ENCODE measurements at regions not wholly inside any gene's neighbourhood (a gene's known extent, or its start where the extent isn't known, plus 50 kb on each side); places are given as distances from the start of the nearest gene placed in this dataset.
A peak's percentile ranks its signal among the peaks of the same experiment; 100 is the strongest.

DNA sequence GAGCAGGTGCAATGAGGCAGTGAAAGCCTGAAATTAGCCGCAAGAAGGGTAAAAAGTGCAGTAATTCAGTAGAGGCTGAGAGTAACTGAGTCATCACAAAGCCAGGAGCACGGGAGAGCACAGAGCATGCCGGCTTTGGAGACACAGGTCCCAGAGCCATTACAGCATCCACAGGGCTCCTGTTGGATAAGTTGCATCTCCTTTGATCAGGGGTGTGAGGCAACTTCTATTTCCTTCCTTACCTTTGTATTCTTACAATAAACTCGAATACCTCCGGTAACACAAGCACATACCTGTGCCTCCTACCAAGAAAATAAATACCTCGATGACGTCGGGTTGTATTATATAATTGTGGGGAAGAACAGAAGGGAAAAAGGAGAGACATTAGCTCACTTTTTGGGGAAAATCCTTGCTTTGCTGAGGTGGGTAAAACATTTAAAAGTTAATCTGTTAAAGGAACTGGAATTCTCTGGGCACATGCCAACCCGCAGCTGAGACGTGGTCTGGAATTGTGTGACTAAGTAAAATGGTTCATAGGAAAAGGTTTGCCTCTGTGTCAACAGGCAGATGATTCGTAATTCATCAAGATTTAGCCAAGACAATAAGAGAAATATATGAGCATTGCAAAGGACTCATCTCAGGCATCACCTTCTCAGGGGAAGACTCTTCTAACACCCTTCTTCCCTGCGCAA, 360.7 kb upstream of the ZFP64 start:
- H3K9me3 ChIP-seq (ENCODE audit: low read depth), result no peaks in the 10 kb centered on the region
- no peaks in the 10 kb centered on the region for H3K27me3 ChIP-seq
- DNase-seq (ENCODE audit: low read depth in 1 of 2, low spot score in 1 of 2), result peak in 1 of 2 donors; percentile 16
- H3K4me1 ChIP-seq (ENCODE audit: low read depth), result no peaks in the 10 kb centered on the region
- no peak overlapping the region for H3K4me3 ChIP-seq
- no peak overlapping the region for H3K27ac ChIP-seq
- TF ChIP-seq CTCF (IDR thresholded peaks at IDR 0.05; ENCODE audit: low read depth, low read length), result no peak
- H3K36me3 ChIP-seq, result no peaks in the 10 kb centered on the region

- Histone ChIP-seq H3K9me3 (ENCODE audit: low read depth) (no peaks in the 10 kb centered on the region), H3K27ac (no peak overlapping the region), H3K4me1 (ENCODE audit: low read depth) (no peaks in the 10 kb centered on the region), H3K36me3 (no peaks in the 10 kb centered on the region), H3K4me3 (no peak overlapping the region), H3K27me3 (no peaks in the 10 kb centered on the region)
- no peak for DNase-seq (ENCODE audit: low read depth in 1 of 2, low spot score in 1 of 2)
- TF ChIP-seq CTCF (IDR thresholded peaks at IDR 0.05; ENCODE audit: low read depth, low read length), result no peak
These were observed 350.6 kb upstream of the ZFP64 start for GRCh38 chr20:52542131-52542530.

GRCh38 chr20:52540509-52540908, 348.9 kb upstream of the ZFP64 start:
- Histone ChIP-seq H3K27me3 (no peaks in the 10 kb centered on the region), H3K4me3 (no peak overlapping the region), H3K4me1 (ENCODE audit: low read depth) (no peaks in the 10 kb centered on the region), H3K9me3 (ENCODE audit: low read depth) (no peaks in the 10 kb centered on the region), H3K36me3 (no peaks in the 10 kb centered on the region), H3K27ac (no peak overlapping the region)
- DNase-seq (ENCODE audit: low read depth in 1 of 2, low spot score in 1 of 2), result no peak
- no peak for TF ChIP-seq CTCF (IDR thresholded peaks at IDR 0.05; ENCODE audit: low read depth, low read length)

DNA sequence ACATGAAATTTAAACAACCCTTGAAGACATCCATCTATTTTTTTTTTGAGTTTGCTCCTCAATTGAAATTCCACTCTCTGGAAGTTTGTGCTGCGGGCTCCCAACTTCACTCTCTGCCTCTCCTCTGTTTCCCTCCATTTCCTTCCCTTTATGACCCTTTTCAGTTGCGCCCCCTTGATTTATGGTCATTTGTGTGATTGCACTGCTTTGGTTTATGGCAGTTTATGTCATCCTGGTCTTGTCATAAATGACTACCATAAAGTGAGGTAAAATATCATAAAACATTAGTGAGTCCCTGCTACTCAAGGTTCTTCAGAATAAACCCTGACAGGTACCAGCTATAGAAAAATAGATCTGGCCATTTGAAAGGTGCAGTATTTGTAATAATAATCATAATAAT, 348.3 kb upstream of the ZFP64 start:
- no peak for TF ChIP-seq CTCF (IDR thresholded peaks at IDR 0.05; ENCODE audit: low read depth, low read length)

DNA sequence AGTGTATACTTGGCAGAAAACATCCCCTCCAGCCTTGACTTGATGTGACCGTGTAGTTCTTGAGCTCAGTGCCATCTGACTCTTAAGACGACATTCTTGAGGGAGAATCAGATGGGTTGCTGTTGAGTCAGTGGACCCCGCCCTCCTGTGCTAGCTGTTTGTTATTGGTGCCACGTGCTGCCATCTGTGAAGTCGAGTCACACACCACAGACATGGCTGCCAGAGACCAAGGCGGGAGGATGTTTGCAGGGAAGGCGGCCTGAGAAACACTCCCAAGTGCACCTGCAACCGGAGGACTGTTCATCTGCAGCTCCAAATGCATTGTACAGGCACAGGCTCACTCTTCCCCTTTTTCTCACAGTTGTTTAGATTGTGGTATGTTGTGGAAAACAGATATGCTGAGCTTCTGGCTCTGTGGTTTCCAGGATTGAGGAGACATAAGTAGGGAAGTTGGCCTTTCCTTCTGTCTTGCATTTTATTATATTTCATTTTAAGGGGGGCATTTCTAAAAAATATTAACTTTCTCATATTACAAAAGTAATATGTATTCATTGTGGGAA, 345.3 kb upstream of the ZFP64 start:
- H3K4me3 ChIP-seq, result no peak overlapping the region
- DNase-seq (ENCODE audit: low read depth in 1 of 2, low spot score in 1 of 2), result no peak
- TF ChIP-seq CTCF (IDR thresholded peaks at IDR 0.05; ENCODE audit: low read depth, low read length), result no peak
- no peaks in the 10 kb centered on the region for H3K4me1 ChIP-seq (ENCODE audit: low read depth)
- H3K36me3 ChIP-seq, result no peaks in the 10 kb centered on the region
- H3K9me3 ChIP-seq (ENCODE audit: low read depth), result no peaks in the 10 kb centered on the region
- H3K27ac ChIP-seq, result no peak overlapping the region
- H3K27me3 ChIP-seq, result no peaks in the 10 kb centered on the region

More for the DNA sequence above, 348.3 kb upstream of the ZFP64 start:
- no peaks in the 10 kb centered on the region for H3K36me3 ChIP-seq
- no peaks in the 10 kb centered on the region for H3K4me1 ChIP-seq (ENCODE audit: low read depth)
- no peak for DNase-seq (ENCODE audit: low read depth in 1 of 2, low spot score in 1 of 2)
- H3K9me3 ChIP-seq (ENCODE audit: low read depth), result no peaks in the 10 kb centered on the region
- H3K27me3 ChIP-seq, result no peaks in the 10 kb centered on the region
- no peak overlapping the region for H3K27ac ChIP-seq
- no peak overlapping the region for H3K4me3 ChIP-seq

Data from cardiac muscle cell (in vitro differentiated cells and primary cell).